ENCODE measurements at regions not wholly inside any gene's neighbourhood (a gene's known extent, or its start where the extent isn't known, plus 50 kb on each side); places are given as distances from the start of the nearest gene placed in this dataset.

- intact Hi-C loops (cut with DNase I) = no loop called here
- H3K4me1 ChIP-seq = no peaks in the 10 kb centered on the region
- no peaks in the 10 kb centered on the region for H3K36me3 ChIP-seq
- H3K27me3 ChIP-seq = no peaks in the 10 kb centered on the region
- no peak for DNase-seq
- H3K27ac ChIP-seq = no peak overlapping the region
- TF ChIP-seq CTCF (IDR thresholded peaks at IDR 0.05) = no peak
- no peak for ATAC-seq
- H3K4me3 ChIP-seq = no peak overlapping the region
- H3K9me3 ChIP-seq = no peaks in the 10 kb centered on the region
Measured at GRCh38 chr2:128836559-128837100, 518.0 kb upstream of the HS6ST1 start.

GRCh38 chr2:128838244-128838643 is 519.6 kb upstream of the HS6ST1 start:
- TF ChIP-seq CTCF (IDR thresholded peaks at IDR 0.05) = no peak
- Histone ChIP-seq H3K27me3 (no peaks in the 10 kb centered on the region), H3K27ac (no peak overlapping the region), H3K9me3 (no peaks in the 10 kb centered on the region), H3K36me3 (no peaks in the 10 kb centered on the region), H3K4me1 (no peaks in the 10 kb centered on the region), H3K4me3 (no peak overlapping the region)
- no peak for ATAC-seq
- intact Hi-C loops (cut with DNase I) = no loop called here
- no peak for DNase-seq

GRCh38 chr2:128841803-128842202 is 523.1 kb upstream of the HS6ST1 start:
- Histone ChIP-seq H3K27me3 (no peaks in the 10 kb centered on the region), H3K36me3 (no peaks in the 10 kb centered on the region), H3K4me3 (no peak overlapping the region), H3K4me1 (no peaks in the 10 kb centered on the region), H3K9me3 (no peaks in the 10 kb centered on the region), H3K27ac (no peak overlapping the region)
- TF ChIP-seq CTCF (IDR thresholded peaks at IDR 0.05) = no peak
- no peak for ATAC-seq
- intact Hi-C loops (cut with DNase I) = no loop called here
- no peak for DNase-seq

GRCh38 chr2:128867311-128867710 is 548.6 kb upstream of the HS6ST1 start:
- intact Hi-C loops (cut with DNase I) = no loop called here
- no peaks in the 10 kb centered on the region for H3K4me1 ChIP-seq

GRCh38 chr2:128867936-128868636 is 549.4 kb upstream of the HS6ST1 start:
- intact Hi-C loops (cut with DNase I) = no loop called here
- no peak for ATAC-seq
- TF ChIP-seq CTCF (IDR thresholded peaks at IDR 0.05) = no peak
- H3K27me3 ChIP-seq = no peaks in the 10 kb centered on the region
- no peak for DNase-seq
- no peaks in the 10 kb centered on the region for H3K4me1 ChIP-seq
- H3K36me3 ChIP-seq = no peaks in the 10 kb centered on the region
- H3K9me3 ChIP-seq = no peaks in the 10 kb centered on the region
- H3K4me3 ChIP-seq = no peak overlapping the region
- no peak overlapping the region for H3K27ac ChIP-seq

More at GRCh38 chr2:128867311-128867710, 548.6 kb upstream of the HS6ST1 start:
- no peaks in the 10 kb centered on the region for H3K36me3 ChIP-seq
- no peak overlapping the region for H3K27ac ChIP-seq
- H3K4me3 ChIP-seq = no peak overlapping the region
- DNase-seq = no peak
- no peaks in the 10 kb centered on the region for H3K9me3 ChIP-seq
- H3K27me3 ChIP-seq = no peaks in the 10 kb centered on the region
- TF ChIP-seq CTCF (IDR thresholded peaks at IDR 0.05) = no peak
- ATAC-seq = no peak
